KMS-11 (cell line): ENCODE measurements at regions not wholly inside any gene's neighbourhood (a gene's known extent, or its start where the extent isn't known, plus 50 kb on each side); places are given as distances from the start of the nearest gene placed in this dataset.
"Not testable (repeated sequence)": the region's sequence is repeated elsewhere in the genome, so short reads cannot be mapped to it uniquely, and the experiment has no call there.

ENCODE experiments used
- H2AFZ ChIP-seq: fragments of 200-600 bp; sonication (generic); 2 replicates; pipeline ENCODE4 v1.6.1; 2016; ENCODE audit warnings: antibody characterized with exemption, mixed run types, low read depth
- H3K27ac ChIP-seq: fragments of 200-600 bp; sonication (generic); 2 replicates; pipeline ENCODE4 v1.6.1; 2016; ENCODE audit warnings: mild to moderate bottlenecking, mixed run types
- H3K27me3 ChIP-seq: fragments of 200-600 bp; sonication (generic); 2 replicates; pipeline ENCODE4 v1.6.1; 2017; ENCODE audit warnings: mild to moderate bottlenecking, low read depth, mixed run types, moderate library complexity; ENCODE audit not compliant: insufficient read depth
- H3K36me3 ChIP-seq: fragments of 200-600 bp; sonication (generic); 2 replicates; pipeline ENCODE4 v1.6.1; 2017; ENCODE audit warnings: mild to moderate bottlenecking, mixed run types; ENCODE audit not compliant: insufficient read depth
- H3K4me1 ChIP-seq: fragments of 200-600 bp; sonication (generic); 2 replicates; pipeline ENCODE4 v1.6.1; 2016; ENCODE audit warnings: mild to moderate bottlenecking, low read depth, mixed run types; ENCODE audit not compliant: poor library complexity, severe bottlenecking
- H3K4me2 ChIP-seq: fragments of 200-600 bp; sonication (generic); 2 replicates; pipeline ENCODE4 v1.7.0; 2016; ENCODE audit warnings: mild to moderate bottlenecking, mixed run types
- H3K4me3 ChIP-seq: fragments of 200-600 bp; sonication (generic); IDR thresholded peaks from 2 replicates; pipeline ENCODE4 v1.6.1; 2017; ENCODE audit warnings: low read depth, low read length, mixed read lengths; ENCODE audit not compliant: insufficient read depth
- H3K79me2 ChIP-seq: fragments of 200-600 bp; sonication (generic); 2 replicates; pipeline ENCODE4 v1.6.1; 2016; ENCODE audit warnings: low read depth, mixed run types; ENCODE audit not compliant: insufficient read depth
- H3K9ac ChIP-seq: fragments of 200-600 bp; sonication (generic); 2 replicates; pipeline ENCODE4 v1.6.1; 2016; ENCODE audit warnings: mild to moderate bottlenecking, mixed run types
- H4K20me1 ChIP-seq: fragments of 200-600 bp; sonication (generic); 2 replicates; pipeline ENCODE4 v1.6.1; 2016; ENCODE audit warnings: mild to moderate bottlenecking, mixed run types; ENCODE audit not compliant: insufficient read depth
- TF ChIP-seq, protein P1 (sequence below): fragments of 200-600 bp; sonication (generic); conservative IDR thresholded peaks from 2 replicates; pipeline ENCODE4 v1.6.1; 2017; ENCODE audit warnings: low read depth, mild to moderate bottlenecking, antibody characterized with exemption, low read length, moderate library complexity, mixed read lengths

GRCh38 chr10:30702860-30703259, 73.3 kb upstream of the LYZL2 start:
- Histone ChIP-seq H3K27me3 (no peaks in the 10 kb centered on the region), H3K79me2 (no peaks in the 10 kb centered on the region), H3K27ac (peak overlapping the region; percentile 89; the same call in 1 of the 2 replicates), H3K4me1 (peaks cover 77% of the 10 kb centered on the region), H3K4me3 (no peak overlapping the region), H2AFZ (no peak overlapping the region), H4K20me1 (no peaks in the 10 kb centered on the region), H3K36me3 (no peaks in the 10 kb centered on the region), H3K4me2 (peak overlapping the region; percentile 86), H3K9ac (no peak overlapping the region)
- TF ChIP-seq, protein P1, sequence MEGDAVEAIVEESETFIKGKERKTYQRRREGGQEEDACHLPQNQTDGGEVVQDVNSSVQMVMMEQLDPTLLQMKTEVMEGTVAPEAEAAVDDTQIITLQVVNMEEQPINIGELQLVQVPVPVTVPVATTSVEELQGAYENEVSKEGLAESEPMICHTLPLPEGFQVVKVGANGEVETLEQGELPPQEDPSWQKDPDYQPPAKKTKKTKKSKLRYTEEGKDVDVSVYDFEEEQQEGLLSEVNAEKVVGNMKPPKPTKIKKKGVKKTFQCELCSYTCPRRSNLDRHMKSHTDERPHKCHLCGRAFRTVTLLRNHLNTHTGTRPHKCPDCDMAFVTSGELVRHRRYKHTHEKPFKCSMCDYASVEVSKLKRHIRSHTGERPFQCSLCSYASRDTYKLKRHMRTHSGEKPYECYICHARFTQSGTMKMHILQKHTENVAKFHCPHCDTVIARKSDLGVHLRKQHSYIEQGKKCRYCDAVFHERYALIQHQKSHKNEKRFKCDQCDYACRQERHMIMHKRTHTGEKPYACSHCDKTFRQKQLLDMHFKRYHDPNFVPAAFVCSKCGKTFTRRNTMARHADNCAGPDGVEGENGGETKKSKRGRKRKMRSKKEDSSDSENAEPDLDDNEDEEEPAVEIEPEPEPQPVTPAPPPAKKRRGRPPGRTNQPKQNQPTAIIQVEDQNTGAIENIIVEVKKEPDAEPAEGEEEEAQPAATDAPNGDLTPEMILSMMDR, result no peak

- TF ChIP-seq, protein P1, result no peak
- Histone ChIP-seq H4K20me1 (no peaks in the 10 kb centered on the region), H3K36me3 (no peaks in the 10 kb centered on the region), H3K27ac (peak overlapping the region; percentile 82), H3K79me2 (no peaks in the 10 kb centered on the region), H2AFZ (peak overlapping the region; percentile 65), H3K4me2 (peak overlapping the region; percentile 86), H3K27me3 (no peaks in the 10 kb centered on the region), H3K9ac (peak overlapping the region; percentile 43; the same call in 1 of the 2 replicates), H3K4me3 (no peak overlapping the region), H3K4me1 (peaks cover 65% of the 10 kb centered on the region)
Measured at GRCh38 chr10:30701451-30702173, 72.1 kb upstream of the LYZL2 start.

GRCh38 chr10:30697806-30698205, 68.3 kb upstream of the LYZL2 start:
- H3K4me2 ChIP-seq, result no peak overlapping the region
- H3K36me3 ChIP-seq, result no peaks in the 10 kb centered on the region
- H3K4me3 ChIP-seq, result no peak overlapping the region
- no peak overlapping the region for H3K9ac ChIP-seq
- TF ChIP-seq, protein P1, result no peak
- no peak overlapping the region for H2AFZ ChIP-seq
- H3K27ac ChIP-seq, result no peak overlapping the region
- no peaks in the 10 kb centered on the region for H3K79me2 ChIP-seq
- H3K4me1 ChIP-seq, result peaks cover 28% of the 10 kb centered on the region
- no peaks in the 10 kb centered on the region for H4K20me1 ChIP-seq
- no peaks in the 10 kb centered on the region for H3K27me3 ChIP-seq

GRCh38 chr10:30697221-30697620, 67.7 kb upstream of the LYZL2 start:
- not testable (repeated sequence) for H2AFZ ChIP-seq, H3K36me3 ChIP-seq, H3K4me2 ChIP-seq, H3K9ac ChIP-seq, H3K79me2 ChIP-seq, H3K27ac ChIP-seq, H3K27me3 ChIP-seq, H4K20me1 ChIP-seq, H3K4me3 ChIP-seq
- peaks cover 22% of the 10 kb centered on the region for H3K4me1 ChIP-seq

GRCh38 chr10:30696416-30697185, 67.0 kb upstream of the LYZL2 start:
- H3K4me1 ChIP-seq, result peaks cover 17% of the 10 kb centered on the region
- not testable (repeated sequence) for H2AFZ ChIP-seq, H3K4me2 ChIP-seq, H3K36me3 ChIP-seq, H4K20me1 ChIP-seq, H3K4me3 ChIP-seq, H3K9ac ChIP-seq, H3K27ac ChIP-seq, H3K27me3 ChIP-seq, H3K79me2 ChIP-seq

GRCh38 chr10:30695481-30696236, 66.1 kb upstream of the LYZL2 start:
- not testable (repeated sequence) for H3K9ac ChIP-seq, H3K4me2 ChIP-seq

More at GRCh38 chr10:30695481-30696236, 66.1 kb upstream of the LYZL2 start:
- H3K4me3 ChIP-seq, H3K27me3 ChIP-seq, H3K27ac ChIP-seq, H3K36me3 ChIP-seq, H3K4me1 ChIP-seq, H3K79me2 ChIP-seq, H2AFZ ChIP-seq, H4K20me1 ChIP-seq: not testable (repeated sequence)
